ENCODE measurements at regions not wholly inside any gene's neighbourhood (a gene's known extent, or its start where the extent isn't known, plus 50 kb on each side); places are given as distances from the start of the nearest gene placed in this dataset.

- TF ChIP-seq POLR2A (IDR thresholded peaks at IDR 0.05; ENCODE audit: extremely low read depth, insufficient read length): no peak
- TF ChIP-seq MYC (IDR thresholded peaks at IDR 0.05; ENCODE audit: low read depth, low read length): no peak
- no peak for TF ChIP-seq MAX (IDR thresholded peaks at IDR 0.05; ENCODE audit: low read depth, low read length)
- no peak for TF ChIP-seq CTCF (IDR thresholded peaks at IDR 0.05; ENCODE audit: low read depth, low read length)
- no peak overlapping the region for H3K4me3 ChIP-seq (ENCODE audit: low read depth, low read length)
- DNase-seq (ENCODE audit: low read depth): peak; percentile 17
Measured at GRCh38 chr11:19642185-19643158, 70.2 kb upstream of the NAV2 start.

GRCh38 chr11:19639603-19640105, 73.0 kb upstream of the NAV2 start:
- no peak for TF ChIP-seq POLR2A (IDR thresholded peaks at IDR 0.05; ENCODE audit: extremely low read depth, insufficient read length)
- no peak for TF ChIP-seq MAX (IDR thresholded peaks at IDR 0.05; ENCODE audit: low read depth, low read length)
- TF ChIP-seq CTCF (IDR thresholded peaks at IDR 0.05; ENCODE audit: low read depth, low read length): no peak
- TF ChIP-seq MYC (IDR thresholded peaks at IDR 0.05; ENCODE audit: low read depth, low read length): no peak
- H3K4me3 ChIP-seq (ENCODE audit: low read depth, low read length): no peak overlapping the region
- DNase-seq (ENCODE audit: low read depth): no peak

GRCh38 chr11:19635332-19635731, 77.3 kb upstream of the NAV2 start:
- TF ChIP-seq CTCF (IDR thresholded peaks at IDR 0.05; ENCODE audit: low read depth, low read length) (no peak), POLR2A (IDR thresholded peaks at IDR 0.05; ENCODE audit: extremely low read depth, insufficient read length) (no peak), MYC (IDR thresholded peaks at IDR 0.05; ENCODE audit: low read depth, low read length) (no peak), MAX (IDR thresholded peaks at IDR 0.05; ENCODE audit: low read depth, low read length) (no peak)
- H3K4me3 ChIP-seq (ENCODE audit: low read depth, low read length): no peak overlapping the region
- DNase-seq (ENCODE audit: low read depth): no peak

- no peak for DNase-seq (ENCODE audit: low read depth)
- TF ChIP-seq CTCF (IDR thresholded peaks at IDR 0.05; ENCODE audit: low read depth, low read length): no peak
- no peak for TF ChIP-seq MYC (IDR thresholded peaks at IDR 0.05; ENCODE audit: low read depth, low read length)
- TF ChIP-seq POLR2A (IDR thresholded peaks at IDR 0.05; ENCODE audit: extremely low read depth, insufficient read length): no peak
- no peak overlapping the region for H3K4me3 ChIP-seq (ENCODE audit: low read depth, low read length)
Measured at GRCh38 chr11:19633276-19633675, 79.4 kb upstream of the NAV2 start.

GRCh38 chr11:19632499-19632834, 80.2 kb upstream of the NAV2 start:
- H3K4me3 ChIP-seq (ENCODE audit: low read depth, low read length): no peak overlapping the region
- DNase-seq (ENCODE audit: low read depth): no peak
- TF ChIP-seq MYC (IDR thresholded peaks at IDR 0.05; ENCODE audit: low read depth, low read length): no peak
- TF ChIP-seq CTCF (IDR thresholded peaks at IDR 0.05; ENCODE audit: low read depth, low read length): no peak
- no peak for TF ChIP-seq MAX (IDR thresholded peaks at IDR 0.05; ENCODE audit: low read depth, low read length)
- no peak for TF ChIP-seq POLR2A (IDR thresholded peaks at IDR 0.05; ENCODE audit: extremely low read depth, insufficient read length)

Data from NB4 (cell line).